ENCODE measurements at regions not wholly inside any gene's neighbourhood (a gene's known extent, or its start where the extent isn't known, plus 50 kb on each side); places are given as distances from the start of the nearest gene placed in this dataset.

DNA sequence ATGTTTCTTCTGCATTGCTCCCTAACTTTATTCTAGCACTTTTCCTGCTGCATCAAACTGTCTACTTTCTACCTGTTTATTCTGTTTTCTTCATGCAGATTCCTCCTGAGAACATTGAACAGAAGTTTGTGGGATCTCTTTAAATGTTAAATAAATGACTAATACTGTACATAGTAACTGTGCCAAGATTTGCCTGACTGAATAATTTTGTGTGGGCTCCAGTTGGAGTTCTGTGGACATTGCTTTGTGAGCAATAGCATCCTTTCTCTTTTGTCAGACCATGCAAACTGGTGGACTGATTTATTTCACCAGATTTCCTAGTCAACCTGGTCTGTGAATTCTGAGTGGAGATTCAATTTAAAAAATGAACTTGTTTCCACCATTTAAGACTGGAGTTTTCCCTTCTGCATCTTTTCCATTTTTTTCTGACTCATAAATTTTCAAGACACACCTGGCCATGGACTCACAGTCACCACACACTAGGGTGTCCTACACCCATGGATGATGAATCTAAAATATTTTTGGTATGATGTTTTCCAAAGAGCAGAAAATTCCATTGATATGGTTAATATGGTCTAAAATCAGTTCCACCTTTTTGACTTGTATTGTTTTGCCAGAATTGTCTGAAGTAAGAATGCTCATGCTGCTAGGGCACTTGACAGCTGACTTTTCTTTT is 140.7 kb upstream of the SPAG17 start:
- TF ChIP-seq, protein P1, sequence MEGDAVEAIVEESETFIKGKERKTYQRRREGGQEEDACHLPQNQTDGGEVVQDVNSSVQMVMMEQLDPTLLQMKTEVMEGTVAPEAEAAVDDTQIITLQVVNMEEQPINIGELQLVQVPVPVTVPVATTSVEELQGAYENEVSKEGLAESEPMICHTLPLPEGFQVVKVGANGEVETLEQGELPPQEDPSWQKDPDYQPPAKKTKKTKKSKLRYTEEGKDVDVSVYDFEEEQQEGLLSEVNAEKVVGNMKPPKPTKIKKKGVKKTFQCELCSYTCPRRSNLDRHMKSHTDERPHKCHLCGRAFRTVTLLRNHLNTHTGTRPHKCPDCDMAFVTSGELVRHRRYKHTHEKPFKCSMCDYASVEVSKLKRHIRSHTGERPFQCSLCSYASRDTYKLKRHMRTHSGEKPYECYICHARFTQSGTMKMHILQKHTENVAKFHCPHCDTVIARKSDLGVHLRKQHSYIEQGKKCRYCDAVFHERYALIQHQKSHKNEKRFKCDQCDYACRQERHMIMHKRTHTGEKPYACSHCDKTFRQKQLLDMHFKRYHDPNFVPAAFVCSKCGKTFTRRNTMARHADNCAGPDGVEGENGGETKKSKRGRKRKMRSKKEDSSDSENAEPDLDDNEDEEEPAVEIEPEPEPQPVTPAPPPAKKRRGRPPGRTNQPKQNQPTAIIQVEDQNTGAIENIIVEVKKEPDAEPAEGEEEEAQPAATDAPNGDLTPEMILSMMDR (IDR thresholded peaks at IDR 0.05; ENCODE audit: borderline replicate concordance, extremely low read depth, low read length, poor library complexity, severe bottlenecking) = no peak
- no peak for TF ChIP-seq EZH2 (IDR thresholded peaks at IDR 0.05; ENCODE audit: borderline replicate concordance, low read depth, low read length, severe bottlenecking)

Measured in DND-41 (cell line).